ENCODE measurements at regions not wholly inside any gene's neighbourhood (a gene's known extent, or its start where the extent isn't known, plus 50 kb on each side); places are given as distances from the start of the nearest gene placed in this dataset.

DNA sequence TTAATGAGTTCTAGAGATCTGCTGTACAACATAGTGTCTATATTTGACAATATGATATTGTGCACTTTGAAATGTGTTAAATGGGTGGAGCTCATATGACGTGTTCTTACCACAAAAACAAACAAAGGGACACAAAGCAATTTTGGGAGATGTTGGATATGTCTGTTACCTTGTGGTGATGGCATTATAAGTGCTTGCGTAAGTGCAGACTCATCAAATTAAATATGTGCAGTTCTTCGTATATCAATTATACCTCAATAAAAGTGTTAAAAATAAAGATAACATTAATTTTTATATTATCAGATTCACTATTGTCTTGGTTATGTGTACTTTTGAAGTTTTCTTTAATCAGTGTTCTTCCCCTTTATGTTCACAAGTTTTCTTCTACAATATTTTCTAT, 372.9 kb upstream of the COBL start:
- Histone ChIP-seq H2AFZ (ENCODE audit: low read length) (no peak overlapping the region), H3K79me2 (ENCODE audit: low read length) (no peaks in the 10 kb centered on the region), H3K27me3 (ENCODE audit: low read length) (no peaks in the 10 kb centered on the region), H3K27ac (ENCODE audit: low read length) (no peak overlapping the region), H3K4me3 (ENCODE audit: low read length) (no peak overlapping the region), H3K9ac (ENCODE audit: low read length) (no peak overlapping the region), H4K20me1 (ENCODE audit: insufficient read depth, low read depth, low read length) (no peaks in the 10 kb centered on the region), H3K9me3 (ENCODE audit: low read length) (peaks cover 20% of the 10 kb centered on the region), H3K4me1 (ENCODE audit: low read length) (no peaks in the 10 kb centered on the region), H3K9me2 (replicated peaks; ENCODE audit: insufficient read depth, low read length) (no peaks in the 10 kb centered on the region), H3K36me3 (ENCODE audit: insufficient read depth, low read length) (no peaks in the 10 kb centered on the region), H3K4me2 (ENCODE audit: low read depth, low read length, poor library complexity, severe bottlenecking) (no peak overlapping the region)
- no peak for DNase-seq

DNA sequence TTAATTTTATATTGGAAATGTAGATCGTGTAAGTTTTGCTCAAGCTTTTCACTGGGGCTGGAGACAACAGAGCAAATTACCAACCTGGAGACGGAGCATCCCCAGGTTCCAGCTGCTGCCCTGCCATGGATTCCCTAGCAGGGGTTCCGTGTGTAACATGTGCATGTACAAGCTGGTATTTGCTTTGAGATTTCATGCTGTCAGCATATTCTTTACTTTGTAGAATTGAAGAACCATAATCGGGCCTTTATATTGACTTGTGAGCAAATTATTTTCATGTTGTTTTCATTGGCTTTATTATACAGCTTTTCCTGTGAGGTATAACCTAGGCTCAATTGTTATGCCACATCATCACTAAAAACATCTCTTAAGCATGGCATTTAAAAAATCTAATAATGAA, 369.2 kb upstream of the COBL start:
- no peaks in the 10 kb centered on the region for H3K36me3 ChIP-seq (ENCODE audit: insufficient read depth, low read length)
- H3K79me2 ChIP-seq (ENCODE audit: low read length): no peaks in the 10 kb centered on the region
- H3K27me3 ChIP-seq (ENCODE audit: low read length): no peaks in the 10 kb centered on the region
- peaks cover 13% of the 10 kb centered on the region; the same call in 1 of the 2 replicates for H3K9me3 ChIP-seq (ENCODE audit: low read length)
- H2AFZ ChIP-seq (ENCODE audit: low read length): no peak overlapping the region
- no peaks in the 10 kb centered on the region for H3K9me2 ChIP-seq (replicated peaks; ENCODE audit: insufficient read depth, low read length)
- H3K4me2 ChIP-seq (ENCODE audit: low read depth, low read length, poor library complexity, severe bottlenecking): no peak overlapping the region
- DNase-seq: no peak
- no peaks in the 10 kb centered on the region for H3K4me1 ChIP-seq (ENCODE audit: low read length)
- no peak overlapping the region for H3K9ac ChIP-seq (ENCODE audit: low read length)
- H3K4me3 ChIP-seq (ENCODE audit: low read length): no peak overlapping the region
- H3K27ac ChIP-seq (ENCODE audit: low read length): no peak overlapping the region
- H4K20me1 ChIP-seq (ENCODE audit: insufficient read depth, low read depth, low read length): no peaks in the 10 kb centered on the region

DNA sequence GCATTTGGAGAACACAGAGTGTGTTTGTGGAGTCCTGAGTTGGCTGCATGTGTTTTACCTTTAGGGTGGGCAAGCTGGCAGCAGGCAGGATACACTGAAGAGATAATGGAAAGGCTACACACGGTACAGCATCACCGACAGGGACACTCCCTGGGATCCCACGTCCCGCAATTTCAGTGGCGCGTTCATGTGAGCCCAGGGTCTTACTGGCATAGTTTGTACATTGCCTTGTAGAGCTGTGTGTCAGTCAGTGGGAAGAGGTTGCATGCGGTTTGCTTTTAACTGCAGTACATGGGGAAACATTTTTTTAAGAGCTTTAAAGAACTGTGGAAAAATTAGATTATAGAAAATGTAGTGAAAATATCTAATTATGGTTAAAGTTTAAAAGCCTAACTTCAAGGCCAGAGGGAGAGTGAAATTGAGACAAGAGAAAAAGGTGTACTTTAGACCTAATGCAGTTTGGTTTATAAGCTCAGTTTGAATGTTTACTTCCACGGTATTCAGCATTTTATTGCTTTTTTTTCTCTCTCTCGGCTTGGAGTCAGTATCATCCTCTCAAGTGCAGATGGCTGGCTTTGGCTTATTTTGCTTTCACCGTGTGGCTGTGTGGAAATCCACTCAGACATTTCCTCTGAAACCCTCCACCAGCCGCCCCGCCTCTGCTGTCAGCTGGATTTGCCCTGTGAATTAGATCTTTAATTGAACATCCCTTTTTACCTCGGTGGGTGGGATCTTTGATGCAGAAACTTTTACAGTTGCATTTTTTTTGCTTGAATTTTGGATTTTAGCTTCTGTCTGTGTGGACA, 364.2 kb upstream of the COBL start:
- Histone ChIP-seq H3K27ac (ENCODE audit: low read length) (no peak overlapping the region), H3K9me3 (ENCODE audit: low read length) (peaks cover 3% of the 10 kb centered on the region), H3K27me3 (ENCODE audit: low read length) (no peaks in the 10 kb centered on the region), H3K79me2 (ENCODE audit: low read length) (no peaks in the 10 kb centered on the region), H2AFZ (ENCODE audit: low read length) (no peak overlapping the region), H3K9me2 (replicated peaks; ENCODE audit: insufficient read depth, low read length) (no peaks in the 10 kb centered on the region), H3K9ac (ENCODE audit: low read length) (no peak overlapping the region), H3K4me3 (ENCODE audit: low read length) (no peak overlapping the region), H3K4me1 (ENCODE audit: low read length) (no peaks in the 10 kb centered on the region), H4K20me1 (ENCODE audit: insufficient read depth, low read depth, low read length) (no peaks in the 10 kb centered on the region), H3K4me2 (ENCODE audit: low read depth, low read length, poor library complexity, severe bottlenecking) (no peak overlapping the region), H3K36me3 (ENCODE audit: insufficient read depth, low read length) (no peaks in the 10 kb centered on the region)
- no peak for DNase-seq

DNA sequence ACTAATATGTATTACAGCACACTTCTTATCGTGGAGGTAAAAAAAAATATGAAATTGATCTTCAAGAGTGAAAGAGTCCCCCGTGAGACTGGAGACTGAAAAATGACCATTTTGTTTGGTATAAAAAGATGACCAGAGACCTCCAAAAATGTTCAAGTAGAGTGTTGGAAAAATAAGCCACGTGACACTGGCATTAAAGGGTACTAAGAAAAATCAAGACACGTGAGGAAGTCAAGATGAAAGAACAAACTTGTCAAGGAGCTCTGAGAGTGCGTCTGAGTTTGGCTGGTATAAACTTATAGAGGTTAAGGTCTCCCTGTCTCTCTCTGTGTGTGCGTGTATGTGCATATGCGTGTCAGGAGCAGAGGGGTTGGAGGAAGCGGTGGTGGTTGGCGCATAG, 362.7 kb upstream of the COBL start:
- Histone ChIP-seq H4K20me1 (ENCODE audit: insufficient read depth, low read depth, low read length) (no peaks in the 10 kb centered on the region), H3K4me3 (ENCODE audit: low read length) (no peak overlapping the region), H3K27me3 (ENCODE audit: low read length) (no peaks in the 10 kb centered on the region)

DNA sequence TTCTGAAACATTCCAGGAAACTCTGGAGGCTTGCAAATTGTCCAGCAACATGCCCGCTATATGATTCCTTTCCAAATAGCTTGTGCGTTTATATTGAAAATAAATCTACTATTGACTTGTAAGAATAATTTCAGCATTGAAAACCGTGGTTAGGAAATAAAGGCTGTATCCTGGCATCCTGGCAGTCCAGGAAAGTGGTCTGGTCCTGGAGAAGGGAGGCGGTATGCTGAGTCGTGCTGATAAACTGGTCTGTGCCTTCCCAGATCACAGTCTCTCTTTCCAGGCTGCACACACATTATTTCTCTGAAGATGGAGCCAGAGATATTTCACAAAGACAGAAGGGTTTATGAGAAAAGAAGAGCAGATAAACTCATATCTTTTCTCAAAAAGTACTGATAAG, 350.1 kb upstream of the COBL start:
- H3K4me2 ChIP-seq (ENCODE audit: low read depth, low read length, poor library complexity, severe bottlenecking): no peak overlapping the region

More for the DNA sequence above, 362.7 kb upstream of the COBL start:
- Histone ChIP-seq H3K9me3 (ENCODE audit: low read length) (no peaks in the 10 kb centered on the region; the same call in 1 of the 2 replicates), H3K4me1 (ENCODE audit: low read length) (no peaks in the 10 kb centered on the region), H3K36me3 (ENCODE audit: insufficient read depth, low read length) (no peaks in the 10 kb centered on the region), H3K9ac (ENCODE audit: low read length) (no peak overlapping the region), H3K4me2 (ENCODE audit: low read depth, low read length, poor library complexity, severe bottlenecking) (no peak overlapping the region), H3K79me2 (ENCODE audit: low read length) (no peaks in the 10 kb centered on the region), H3K9me2 (replicated peaks; ENCODE audit: insufficient read depth, low read length) (no peaks in the 10 kb centered on the region), H3K27ac (ENCODE audit: low read length) (no peak overlapping the region), H2AFZ (ENCODE audit: low read length) (no peak overlapping the region)
- no peak for DNase-seq

GRCh38 chr7:51666266-51666665, 349.7 kb upstream of the COBL start:
- Histone ChIP-seq H3K9ac (ENCODE audit: low read length) (no peak overlapping the region), H3K9me2 (replicated peaks; ENCODE audit: insufficient read depth, low read length) (no peaks in the 10 kb centered on the region), H3K27ac (ENCODE audit: low read length) (no peak overlapping the region), H4K20me1 (ENCODE audit: insufficient read depth, low read depth, low read length) (no peaks in the 10 kb centered on the region), H2AFZ (ENCODE audit: low read length) (no peak overlapping the region), H3K36me3 (ENCODE audit: insufficient read depth, low read length) (no peaks in the 10 kb centered on the region), H3K27me3 (ENCODE audit: low read length) (no peaks in the 10 kb centered on the region), H3K4me1 (ENCODE audit: low read length) (no peaks in the 10 kb centered on the region), H3K4me3 (ENCODE audit: low read length) (no peak overlapping the region), H3K79me2 (ENCODE audit: low read length) (no peaks in the 10 kb centered on the region), H3K9me3 (ENCODE audit: low read length) (no peaks in the 10 kb centered on the region), H3K4me2 (ENCODE audit: low read depth, low read length, poor library complexity, severe bottlenecking) (no peak overlapping the region)
- DNase-seq: no peak

More for the DNA sequence above, 350.1 kb upstream of the COBL start:
- no peaks in the 10 kb centered on the region for H4K20me1 ChIP-seq (ENCODE audit: insufficient read depth, low read depth, low read length)
- H3K27me3 ChIP-seq (ENCODE audit: low read length): no peaks in the 10 kb centered on the region
- H3K27ac ChIP-seq (ENCODE audit: low read length): no peak overlapping the region
- no peak overlapping the region for H3K9ac ChIP-seq (ENCODE audit: low read length)
- no peak overlapping the region for H2AFZ ChIP-seq (ENCODE audit: low read length)
- H3K9me2 ChIP-seq (replicated peaks; ENCODE audit: insufficient read depth, low read length): no peaks in the 10 kb centered on the region
- H3K36me3 ChIP-seq (ENCODE audit: insufficient read depth, low read length): no peaks in the 10 kb centered on the region
- no peak overlapping the region for H3K4me3 ChIP-seq (ENCODE audit: low read length)
- no peaks in the 10 kb centered on the region for H3K9me3 ChIP-seq (ENCODE audit: low read length)
- DNase-seq: no peak
- H3K79me2 ChIP-seq (ENCODE audit: low read length): no peaks in the 10 kb centered on the region
- no peaks in the 10 kb centered on the region for H3K4me1 ChIP-seq (ENCODE audit: low read length)

GRCh38 chr7:51665045-51665780, 348.6 kb upstream of the COBL start:
- 0 out of 2 replicates have a peak, but pooled peaks cover 4% of the 10 kb centered on the region for H3K9me3 ChIP-seq (ENCODE audit: low read length)
- DNase-seq: no peak
- no peak overlapping the region for H3K27ac ChIP-seq (ENCODE audit: low read length)
- no peaks in the 10 kb centered on the region for H3K9me2 ChIP-seq (replicated peaks; ENCODE audit: insufficient read depth, low read length)
- no peaks in the 10 kb centered on the region for H3K79me2 ChIP-seq (ENCODE audit: low read length)
- no peaks in the 10 kb centered on the region for H3K36me3 ChIP-seq (ENCODE audit: insufficient read depth, low read length)
- no peak overlapping the region for H2AFZ ChIP-seq (ENCODE audit: low read length)
- no peaks in the 10 kb centered on the region for H3K27me3 ChIP-seq (ENCODE audit: low read length)
- H3K4me2 ChIP-seq (ENCODE audit: low read depth, low read length, poor library complexity, severe bottlenecking): no peak overlapping the region
- H3K4me3 ChIP-seq (ENCODE audit: low read length): no peak overlapping the region
- H4K20me1 ChIP-seq (ENCODE audit: insufficient read depth, low read depth, low read length): no peaks in the 10 kb centered on the region
- no peak overlapping the region for H3K9ac ChIP-seq (ENCODE audit: low read length)
- H3K4me1 ChIP-seq (ENCODE audit: low read length): no peaks in the 10 kb centered on the region

DNA sequence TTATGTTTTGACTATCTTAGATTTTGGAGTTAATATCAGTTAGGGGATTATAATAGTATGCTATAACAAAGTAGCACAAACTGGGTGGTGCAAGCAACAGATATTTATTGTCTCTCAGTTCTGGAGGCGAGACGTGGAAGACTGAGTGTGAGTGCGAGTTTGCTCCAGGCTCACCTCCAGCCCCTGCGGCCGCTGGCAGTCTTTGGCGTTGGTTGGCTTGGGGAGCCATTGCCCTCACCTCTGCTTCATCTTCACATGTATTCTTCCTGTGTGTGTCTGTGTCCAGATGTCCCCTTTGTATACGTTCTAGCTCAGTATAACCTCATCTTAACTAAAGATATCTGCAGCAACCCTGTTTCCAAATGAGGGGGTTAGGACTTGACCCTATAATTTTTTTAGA, 343.9 kb upstream of the COBL start:
- Histone ChIP-seq H3K36me3 (ENCODE audit: insufficient read depth, low read length) (no peaks in the 10 kb centered on the region), H3K9me3 (ENCODE audit: low read length) (peaks cover 4% of the 10 kb centered on the region; the same call in 1 of the 2 replicates), H3K27ac (ENCODE audit: low read length) (no peak overlapping the region), H4K20me1 (ENCODE audit: insufficient read depth, low read depth, low read length) (no peaks in the 10 kb centered on the region), H3K27me3 (ENCODE audit: low read length) (no peaks in the 10 kb centered on the region), H2AFZ (ENCODE audit: low read length) (no peak overlapping the region), H3K4me3 (ENCODE audit: low read length) (no peak overlapping the region), H3K4me1 (ENCODE audit: low read length) (no peaks in the 10 kb centered on the region), H3K9me2 (replicated peaks; ENCODE audit: insufficient read depth, low read length) (no peaks in the 10 kb centered on the region), H3K79me2 (ENCODE audit: low read length) (no peaks in the 10 kb centered on the region), H3K9ac (ENCODE audit: low read length) (no peak overlapping the region), H3K4me2 (ENCODE audit: low read depth, low read length, poor library complexity, severe bottlenecking) (no peak overlapping the region)
- DNase-seq: no peak

Measured in Karpas-422 (cell line).